Keratinocyte (primary cell): ENCODE measurements at regions not wholly inside any gene's neighbourhood (a gene's known extent, or its start where the extent isn't known, plus 50 kb on each side); places are given as distances from the start of the nearest gene placed in this dataset.

Source experiments
- DNase-seq: peaks from one replicate; pipeline ENCODE4 v3.0.0-alpha.2; 2011; ENCODE audit warnings: low read depth, missing footprints, low spot score
- FAIRE-seq: peaks from 2 replicates; lab custom pipeline; 2011; peaks lifted over from hg19 to GRCh38; lab: Jason Lieb, UNC
- H2AFZ ChIP-seq: 2 replicates; pipeline ENCODE4 v1.6.0; 2012; ENCODE audit warnings: low read length, control low read depth, inconsistent platforms; ENCODE audit not compliant: control insufficient read depth
- H3K27ac ChIP-seq: 2 replicates; pipeline ENCODE4 v1.5.1; 2011; ENCODE audit warnings: low read length; ENCODE audit not compliant: control insufficient read depth, insufficient read depth
- H3K27me3 ChIP-seq: 3 replicates; pipeline ENCODE4 v1.6.0; 2011; ENCODE audit warnings: low read length; ENCODE audit not compliant: control insufficient read depth, insufficient read depth; ENCODE audit errors: extremely low read depth
- H3K36me3 ChIP-seq, 2 experiments: 2 replicates in 1 of 2; 3 replicates in 1 of 2; pipeline ENCODE4 v1.5.1; 2011; ENCODE audit warnings: low read length in 2 of 2, mild to moderate bottlenecking in 1 of 2; ENCODE audit not compliant: control insufficient read depth in 2 of 2, insufficient read depth in 2 of 2; ENCODE audit errors: extremely low read depth in 1 of 2
- H3K4me1 ChIP-seq: 3 replicates; pipeline ENCODE4 v1.5.1; 2011; ENCODE audit warnings: low read length; ENCODE audit not compliant: control insufficient read depth, insufficient read depth; ENCODE audit errors: extremely low read depth
- H3K4me2 ChIP-seq: 3 replicates; pipeline ENCODE4 v1.6.0; 2011; ENCODE audit warnings: low read depth, low read length; ENCODE audit not compliant: control insufficient read depth, insufficient read depth; ENCODE audit errors: extremely low read depth
- H3K4me3 ChIP-seq, 3 experiments: fragments of 200-600 bp in 1 of 3; sonication (generic) in 1 of 3; 2 replicates in 2 of 3; 3 replicates in 1 of 3; pipeline ENCODE4 v1.5.1; 2011 to 2016; ENCODE audit warnings: low read length in 3 of 3, mild to moderate bottlenecking in 3 of 3, control low read depth in 2 of 3, inconsistent platforms in 1 of 3, low read depth in 1 of 3, mixed read lengths in 1 of 3, mixed run types in 1 of 3, moderate library complexity in 1 of 3; ENCODE audit not compliant: control insufficient read depth in 2 of 3, insufficient read depth in 2 of 3; ENCODE audit errors: extremely low read depth in 1 of 3
- H3K79me2 ChIP-seq: 2 replicates; pipeline ENCODE4 v1.6.0; 2012; ENCODE audit warnings: low read length; ENCODE audit not compliant: control insufficient read depth, insufficient read depth
- H3K9ac ChIP-seq: 3 replicates; pipeline ENCODE4 v1.6.0; 2011; ENCODE audit warnings: low read length; ENCODE audit not compliant: control insufficient read depth, insufficient read depth; ENCODE audit errors: extremely low read depth
- H3K9me1 ChIP-seq: 3 replicates; pipeline ENCODE4 v1.6.0; 2011; ENCODE audit warnings: low read length; ENCODE audit not compliant: control insufficient read depth, insufficient read depth; ENCODE audit errors: extremely low read depth
- H3K9me3 ChIP-seq: 2 replicates; pipeline ENCODE4 v1.5.1; 2012; ENCODE audit warnings: low read depth, low read length; ENCODE audit not compliant: control insufficient read depth
- H4K20me1 ChIP-seq: 3 replicates; pipeline ENCODE4 v1.6.0; 2011; ENCODE audit warnings: low read length; ENCODE audit not compliant: control insufficient read depth, insufficient read depth; ENCODE audit errors: extremely low read depth
- EZH2 ChIP-seq: IDR thresholded peaks from one replicate; pipeline ENCODE4 v1.6.1; 2012; ENCODE audit warnings: inconsistent platforms, mild to moderate bottlenecking, low read length, moderate library complexity
- dilution Hi-C: fragments of 300-500 bp; cut with MboI; formaldehyde crosslinking; loops from one replicate; pipeline ENCODE4 v1.7.0; 2020; ENCODE audit warnings: low sequenced_read_pairs; ENCODE audit not compliant: extremely low pct_ligation_motif_present
- TF ChIP-seq, protein P1 (sequence below), 3 experiments: IDR thresholded peaks in 1 of 3; conservative IDR thresholded peaks in 1 of 3; optimal IDR thresholded peaks in 1 of 3; 2 replicates in 2 of 3; 3 replicates in 1 of 3; pipeline versions ENCODE3 to v1.5.1; 2011; ENCODE audit warnings: low read length in 3 of 3, mild to moderate bottlenecking in 3 of 3, moderate library complexity in 2 of 3, control low read depth in 1 of 3, inconsistent platforms in 1 of 3; ENCODE audit not compliant: insufficient read depth in 2 of 3; ENCODE audit errors: extremely low read depth in 1 of 3

- peaks cover 3% of the 10 kb centered on the region for H4K20me1 ChIP-seq
- no peaks in the 10 kb centered on the region for H3K36me3 ChIP-seq
- H3K4me1 ChIP-seq, result no peaks in the 10 kb centered on the region
- no peak overlapping the region for H3K9ac ChIP-seq
- H3K4me3 ChIP-seq, result no peak overlapping the region
- no peak overlapping the region for H3K27ac ChIP-seq
- H3K9me3 ChIP-seq, result no peaks in the 10 kb centered on the region
- H3K4me2 ChIP-seq, result no peak overlapping the region
- FAIRE-seq (no peak), DNase-seq (no peak)
- H3K27me3 ChIP-seq, result peaks cover 91% of the 10 kb centered on the region
- no peaks in the 10 kb centered on the region for H3K79me2 ChIP-seq
- no peak overlapping the region for H2AFZ ChIP-seq
- no peak for TF ChIP-seq EZH2
- TF ChIP-seq, protein P1, sequence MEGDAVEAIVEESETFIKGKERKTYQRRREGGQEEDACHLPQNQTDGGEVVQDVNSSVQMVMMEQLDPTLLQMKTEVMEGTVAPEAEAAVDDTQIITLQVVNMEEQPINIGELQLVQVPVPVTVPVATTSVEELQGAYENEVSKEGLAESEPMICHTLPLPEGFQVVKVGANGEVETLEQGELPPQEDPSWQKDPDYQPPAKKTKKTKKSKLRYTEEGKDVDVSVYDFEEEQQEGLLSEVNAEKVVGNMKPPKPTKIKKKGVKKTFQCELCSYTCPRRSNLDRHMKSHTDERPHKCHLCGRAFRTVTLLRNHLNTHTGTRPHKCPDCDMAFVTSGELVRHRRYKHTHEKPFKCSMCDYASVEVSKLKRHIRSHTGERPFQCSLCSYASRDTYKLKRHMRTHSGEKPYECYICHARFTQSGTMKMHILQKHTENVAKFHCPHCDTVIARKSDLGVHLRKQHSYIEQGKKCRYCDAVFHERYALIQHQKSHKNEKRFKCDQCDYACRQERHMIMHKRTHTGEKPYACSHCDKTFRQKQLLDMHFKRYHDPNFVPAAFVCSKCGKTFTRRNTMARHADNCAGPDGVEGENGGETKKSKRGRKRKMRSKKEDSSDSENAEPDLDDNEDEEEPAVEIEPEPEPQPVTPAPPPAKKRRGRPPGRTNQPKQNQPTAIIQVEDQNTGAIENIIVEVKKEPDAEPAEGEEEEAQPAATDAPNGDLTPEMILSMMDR (optimal IDR thresholded peaks at IDR 0.05 in 1 of 3, IDR thresholded peaks at IDR 0.05 in 1 of 3, conservative IDR thresholded peaks at IDR 0.05 in 1 of 3; ENCODE audit: extremely low read depth in 1 of 3, insufficient read depth in 2 of 3, low read length in 3 of 3), result no peak
- H3K9me1 ChIP-seq, result no peaks in the 10 kb centered on the region
- dilution Hi-C loops, result no loop called here
These were observed 76.8 kb upstream of the GATA5 start for GRCh38 chr20:62552613-62553012.

- dilution Hi-C loops, result no loop called here
- FAIRE-seq, result no peak
- Histone ChIP-seq H3K27me3 (peaks cover 94% of the 10 kb centered on the region), H3K79me2 (no peaks in the 10 kb centered on the region), H3K4me1 (no peaks in the 10 kb centered on the region), H3K36me3 (no peaks in the 10 kb centered on the region), H3K9me1 (no peaks in the 10 kb centered on the region), H3K9ac (no peak overlapping the region), H3K4me3 (no peak overlapping the region), H4K20me1 (peaks cover 3% of the 10 kb centered on the region), H2AFZ (no peak overlapping the region), H3K9me3 (no peaks in the 10 kb centered on the region), H3K4me2 (no peak overlapping the region), H3K27ac (no peak overlapping the region)
- DNase-seq, result no peak
- TF ChIP-seq, protein P1 (optimal IDR thresholded peaks at IDR 0.05 in 1 of 3, IDR thresholded peaks at IDR 0.05 in 1 of 3, conservative IDR thresholded peaks at IDR 0.05 in 1 of 3; ENCODE audit: extremely low read depth in 1 of 3, insufficient read depth in 2 of 3, low read length in 3 of 3), result no peak
- no peak for TF ChIP-seq EZH2
These were observed 77.5 kb upstream of the GATA5 start for GRCh38 chr20:62553136-62553837.
